Skin epidermis (tissue), 12 donors: ENCODE measurements at regions not wholly inside any gene's neighbourhood (a gene's known extent, or its start where the extent isn't known, plus 50 kb on each side); places are given as distances from the start of the nearest gene placed in this dataset.
A peak's percentile ranks its signal among the peaks of the same experiment; 100 is the strongest.

Experiments
- H3K27ac ChIP-seq, 21 experiments: fragments of 200-600 bp; sonication (generic) in 11 of 21; one replicate each; pipeline ENCODE4 v1.5.0; 2020; ENCODE audit warnings: mild to moderate bottlenecking in 3 of 21, inconsistent platforms in 2 of 21, moderate library complexity in 2 of 21
- H3K4me3 ChIP-seq, 7 experiments: fragments of 200-600 bp; sonication (generic) in 2 of 7; one replicate each; pipeline ENCODE4 v1.5.0; 2020; ENCODE audit warnings: inconsistent platforms in 2 of 7, mild to moderate bottlenecking in 2 of 7, moderate library complexity in 1 of 7

- peak overlapping the region in 5 of 21 experiments; percentile 4 to 64 (median 47) for H3K27ac ChIP-seq
- H3K4me3 ChIP-seq: no peak overlapping the region
These were observed 152.5 kb upstream of the AKR1E2 start for GRCh38 chr10:4673279-4674040.

DNA sequence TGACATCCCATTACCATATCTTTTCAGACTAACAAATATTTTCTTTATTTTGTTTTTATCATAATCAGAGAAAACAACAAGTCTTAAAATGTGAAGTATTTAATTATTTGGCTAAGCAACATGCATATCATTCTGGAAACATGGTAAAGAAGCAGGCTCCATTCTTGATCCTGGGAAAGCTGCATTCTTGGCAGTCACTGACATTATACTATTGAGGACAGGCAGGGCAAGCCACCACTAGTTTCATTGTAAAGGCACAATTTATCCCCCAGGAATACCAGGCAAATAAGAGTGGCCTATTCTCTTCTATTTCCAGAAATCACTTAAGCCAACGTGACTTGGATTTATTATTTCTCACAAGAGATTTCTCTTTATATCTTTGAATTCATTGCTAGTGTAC is 153.8 kb upstream of the AKR1E2 start:
- no peak overlapping the region for H3K4me3 ChIP-seq
- H3K27ac ChIP-seq: peak overlapping the region in 17 of 21 experiments; percentile 3 to 74 (median 58)

- H3K27ac ChIP-seq: peak overlapping the region in 19 of 21 experiments; percentile 3 to 74 (median 55)
- H3K4me3 ChIP-seq: no peak overlapping the region
These were observed 154.4 kb upstream of the AKR1E2 start for GRCh38 chr10:4671451-4672145.

- Histone ChIP-seq H3K4me3 (no peak overlapping the region), H3K27ac (peak overlapping the region in 13 of 21 experiments; percentile 3 to 74 (median 58))
These were observed 155.3 kb upstream of the AKR1E2 start for GRCh38 chr10:4670737-4671136.

DNA sequence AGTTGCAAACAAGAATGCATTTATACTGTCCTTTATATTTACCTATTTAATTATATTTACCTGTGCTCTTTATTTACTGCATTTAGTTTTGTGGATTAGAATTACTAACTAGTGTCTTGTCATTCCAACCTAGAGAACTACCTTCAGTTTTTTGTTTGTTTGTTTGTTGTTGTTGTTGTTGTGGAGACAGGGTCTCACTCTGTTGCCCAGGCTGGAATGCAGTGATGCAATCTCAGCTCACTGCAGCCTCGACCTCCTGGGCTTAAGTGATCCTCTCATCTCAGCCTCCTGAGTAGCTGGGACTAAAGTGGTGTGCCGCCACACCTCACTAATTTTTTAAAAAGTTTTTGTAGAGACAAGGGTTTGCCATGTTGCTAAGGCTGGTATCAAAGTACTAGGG is 156.4 kb upstream of the AKR1E2 start:
- Histone ChIP-seq H3K27ac (peak overlapping the region in 1 of 21 experiments; percentile 22), H3K4me3 (no peak overlapping the region)

GRCh38 chr10:4663162-4663992 is 162.6 kb upstream of the AKR1E2 start:
- peak overlapping the region in 20 of 21 experiments; percentile 66 to 92 (median 84) for H3K27ac ChIP-seq
- no peak overlapping the region for H3K4me3 ChIP-seq

DNA sequence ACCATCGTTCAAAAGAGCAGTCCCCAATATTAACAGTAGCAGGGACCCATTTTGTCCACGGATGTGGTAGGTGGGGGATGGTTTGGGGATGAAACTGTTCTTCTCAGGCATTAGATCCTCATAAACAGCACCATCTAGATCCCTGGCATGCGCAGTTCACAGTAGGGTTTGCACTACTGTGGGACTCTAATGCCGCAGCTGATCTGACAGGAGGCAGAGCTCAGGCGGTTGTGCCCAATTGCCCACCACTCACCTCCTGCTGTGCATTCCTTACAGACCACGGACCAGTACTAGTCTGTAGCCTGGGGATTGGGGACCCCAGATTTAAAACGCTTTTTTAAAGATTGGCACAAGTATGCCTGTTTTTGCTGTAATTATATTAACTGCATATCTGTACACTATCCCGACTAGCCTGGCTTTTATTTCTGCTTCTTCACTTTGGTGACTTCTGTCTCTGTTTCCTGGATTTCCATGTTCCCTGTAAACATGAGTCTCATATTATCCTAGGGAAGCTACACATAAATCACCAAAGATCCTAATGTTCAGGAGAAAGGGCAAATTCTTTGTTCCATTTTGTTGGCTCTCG is 163.3 kb upstream of the AKR1E2 start:
- H3K27ac ChIP-seq: peak overlapping the region in 20 of 21 experiments; percentile 66 to 92 (median 84)

GRCh38 chr10:4661511-4662255 is 164.3 kb upstream of the AKR1E2 start:
- peak overlapping the region in 20 of 21 experiments; percentile 7 to 92 (median 82) for H3K27ac ChIP-seq
- H3K4me3 ChIP-seq: no peak overlapping the region

More for the DNA sequence above, 163.3 kb upstream of the AKR1E2 start:
- no peak overlapping the region for H3K4me3 ChIP-seq

DNA sequence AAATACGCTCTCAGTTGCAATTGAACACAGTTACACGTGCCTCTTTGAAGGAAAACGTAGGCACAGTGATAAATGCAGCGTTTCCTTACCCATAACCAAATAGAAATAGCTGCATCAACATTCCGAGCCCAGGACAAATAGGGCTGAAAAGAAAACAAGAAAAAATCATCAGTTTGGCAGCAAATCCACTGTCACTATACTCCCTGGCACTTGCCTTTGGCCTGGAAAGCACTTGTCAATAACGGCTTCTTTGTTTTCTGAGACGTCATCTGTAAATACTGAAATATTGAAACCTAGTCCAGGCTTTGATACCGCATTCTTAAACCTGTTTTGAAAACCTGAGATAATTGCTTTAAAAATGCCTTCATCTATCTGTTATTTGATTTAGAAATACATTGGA is 167.2 kb upstream of the AKR1E2 start:
- H3K4me3 ChIP-seq: no peak overlapping the region
- no peak overlapping the region for H3K27ac ChIP-seq

GRCh38 chr10:4656576-4657194 is 169.3 kb upstream of the AKR1E2 start:
- no peak overlapping the region for H3K4me3 ChIP-seq
- no peak overlapping the region for H3K27ac ChIP-seq

DNA sequence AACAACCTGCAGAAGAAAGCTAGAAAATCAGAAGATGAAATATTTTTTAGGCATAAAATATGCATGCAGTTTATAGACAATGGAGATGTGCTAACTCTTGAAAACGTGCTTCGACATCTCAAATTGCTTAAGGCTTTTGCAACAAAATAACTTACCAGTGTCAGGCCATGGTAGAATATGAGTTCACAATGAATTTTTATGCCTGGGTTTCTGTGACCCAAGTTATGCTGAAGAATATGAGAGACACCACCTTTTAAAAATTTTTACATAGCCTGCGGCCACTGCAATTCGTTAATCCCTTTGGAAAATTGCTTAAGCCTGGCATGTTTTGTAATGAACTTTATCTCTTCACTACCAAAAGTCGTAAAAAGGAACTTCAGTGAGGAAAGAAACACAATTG is 170.1 kb upstream of the AKR1E2 start:
- Histone ChIP-seq H3K27ac (no peak overlapping the region), H3K4me3 (no peak overlapping the region)

- no peak overlapping the region for H3K27ac ChIP-seq
- H3K4me3 ChIP-seq: no peak overlapping the region
These were observed 170.6 kb upstream of the AKR1E2 start for GRCh38 chr10:4655406-4655805.

DNA sequence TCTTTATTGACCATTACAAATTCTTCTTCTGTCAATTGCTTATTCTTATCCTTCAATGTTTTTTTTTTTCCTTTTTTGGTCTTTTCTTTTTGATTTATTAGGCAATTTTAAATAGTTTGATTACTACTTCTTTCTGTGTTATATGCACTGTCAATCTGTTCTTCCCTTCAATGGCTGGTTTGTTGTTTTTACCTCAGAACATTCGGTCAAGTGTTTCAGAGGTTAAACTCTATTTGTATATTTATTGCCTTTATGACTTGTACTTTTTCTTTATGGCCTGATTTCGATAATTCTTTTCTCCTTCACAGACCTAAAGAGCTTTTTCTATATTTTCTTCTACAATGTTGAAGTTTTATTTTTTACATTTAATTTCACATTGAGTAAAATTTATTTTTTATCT is 171.5 kb upstream of the AKR1E2 start:
- no peak overlapping the region for H3K27ac ChIP-seq
- no peak overlapping the region for H3K4me3 ChIP-seq

- Histone ChIP-seq H3K27ac (no peak overlapping the region), H3K4me3 (no peak overlapping the region)
These were observed 172.8 kb upstream of the AKR1E2 start for GRCh38 chr10:4653160-4653559.

DNA sequence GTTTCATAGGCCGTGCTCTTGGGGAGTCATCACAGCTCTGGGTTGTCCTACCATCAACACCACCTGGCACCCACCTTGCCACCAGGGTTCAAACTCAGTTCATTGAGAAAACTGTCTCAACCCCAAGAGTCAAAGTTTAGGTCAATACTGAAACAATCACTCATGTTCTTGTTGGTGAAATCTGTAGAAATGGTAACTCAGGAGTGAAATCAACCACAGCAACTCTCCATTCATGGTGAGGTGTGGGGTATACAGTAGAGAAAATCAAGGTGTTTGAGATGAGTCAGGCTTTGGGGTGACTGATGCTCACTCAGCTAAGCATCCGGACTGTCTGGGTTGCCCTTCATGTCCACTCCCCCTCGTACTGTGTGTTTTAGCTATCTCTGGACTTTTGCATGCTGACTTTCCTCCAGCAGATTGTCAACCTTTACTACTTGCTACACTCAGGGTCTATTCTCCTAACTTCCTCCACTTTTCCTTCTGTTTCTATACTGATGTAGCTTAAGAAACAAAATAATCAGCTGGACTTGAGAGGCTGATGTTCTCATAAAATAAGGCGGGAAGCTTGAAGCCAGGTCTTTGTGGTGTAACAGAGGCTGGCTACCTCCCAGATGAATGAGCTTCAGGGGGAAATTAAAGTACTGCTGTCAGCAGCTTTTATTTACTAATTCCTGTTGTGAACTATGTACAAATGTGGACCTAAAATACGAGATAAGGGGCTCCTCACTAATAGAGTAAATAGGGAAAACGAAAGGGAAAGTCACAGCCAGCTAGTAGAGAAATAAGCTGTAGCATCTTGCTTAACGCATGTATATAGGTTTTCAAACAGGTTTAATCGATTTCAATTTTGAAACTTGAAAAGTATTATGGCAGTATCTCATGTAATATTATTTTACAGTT is 173.6 kb upstream of the AKR1E2 start:
- Histone ChIP-seq H3K4me3 (no peak overlapping the region), H3K27ac (peak overlapping the region in 2 of 21 experiments; percentile 2 to 39)

DNA sequence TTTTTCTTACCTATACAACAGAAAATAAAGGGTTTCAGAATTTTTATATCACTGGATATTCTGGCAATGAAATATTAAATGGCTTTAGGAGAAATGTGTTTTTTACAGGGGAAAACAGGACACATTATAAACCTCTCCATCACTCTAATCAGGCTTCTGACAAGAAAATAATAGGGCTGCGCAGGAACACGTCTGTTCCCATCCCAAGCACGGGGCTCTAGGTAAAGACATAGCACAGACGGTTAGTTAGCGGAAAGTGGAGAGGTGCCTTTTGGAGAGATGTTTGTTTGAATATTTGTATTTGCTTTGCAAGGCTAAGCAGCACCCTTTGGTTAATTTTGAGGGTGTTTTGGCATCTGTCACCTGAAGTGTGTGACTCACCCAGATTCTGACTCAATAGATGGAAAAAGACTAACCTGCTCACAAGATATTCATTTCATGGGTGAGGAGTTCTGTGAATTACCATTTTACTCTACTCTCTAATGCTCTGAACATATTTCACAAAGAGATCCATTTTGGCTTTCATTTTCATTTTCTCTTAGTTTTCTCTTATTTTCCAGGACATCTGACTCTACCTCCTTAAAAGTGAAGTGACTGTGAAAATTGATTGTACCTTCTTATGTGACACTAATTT is 174.5 kb upstream of the AKR1E2 start:
- no peak overlapping the region for H3K4me3 ChIP-seq
- peak overlapping the region in 4 of 21 experiments; percentile 1 to 64 (median 29) for H3K27ac ChIP-seq

- Histone ChIP-seq H3K27ac (peak overlapping the region in 10 of 21 experiments; percentile 2 to 66 (median 38)), H3K4me3 (no peak overlapping the region)
These were observed 175.4 kb upstream of the AKR1E2 start for GRCh38 chr10:4650582-4650981.
